ENCODE measurements at regions not wholly inside any gene's neighbourhood (a gene's known extent, or its start where the extent isn't known, plus 50 kb on each side); places are given as distances from the start of the nearest gene placed in this dataset.

GRCh38 chr2:12417786-12418185 lies 298.9 kb upstream of the TRIB2 start:
- Histone ChIP-seq H3K4me3 (ENCODE audit: insufficient read length, low read depth) (no peak overlapping the region), H3K36me3 (ENCODE audit: insufficient read depth, insufficient read length, low read length) (no peaks in the 10 kb centered on the region), H3K9ac (ENCODE audit: insufficient read length, low read depth) (no peak overlapping the region), H3K4me1 (ENCODE audit: insufficient read depth, insufficient read length) (no peaks in the 10 kb centered on the region), H3K27me3 (ENCODE audit: insufficient read depth, insufficient read length) (no peaks in the 10 kb centered on the region), H3K9me3 (ENCODE audit: insufficient read depth, low read length) (no peaks in the 10 kb centered on the region)
- no peak for DNase-seq (ENCODE audit: low read depth, low spot score)
- TF ChIP-seq ZNF274 (IDR thresholded peaks at IDR 0.05; ENCODE audit: low read depth, low read length) = no peak
- no peak for TF ChIP-seq SUZ12 (IDR thresholded peaks at IDR 0.05; ENCODE audit: extremely low read depth, insufficient read depth, insufficient read length)
- no peak for TF ChIP-seq YY1 (IDR thresholded peaks at IDR 0.05; ENCODE audit: insufficient read depth, insufficient read length)

GRCh38 chr2:12419803-12420202 lies 296.9 kb upstream of the TRIB2 start:
- no peaks in the 10 kb centered on the region for H3K27me3 ChIP-seq (ENCODE audit: insufficient read depth, insufficient read length)
- no peaks in the 10 kb centered on the region for H3K36me3 ChIP-seq (ENCODE audit: insufficient read depth, insufficient read length, low read length)
- H3K4me1 ChIP-seq (ENCODE audit: insufficient read depth, insufficient read length) = no peaks in the 10 kb centered on the region
- DNase-seq (ENCODE audit: low read depth, low spot score) = no peak
- TF ChIP-seq ZNF274 (IDR thresholded peaks at IDR 0.05; ENCODE audit: low read depth, low read length) (no peak), SUZ12 (IDR thresholded peaks at IDR 0.05; ENCODE audit: extremely low read depth, insufficient read depth, insufficient read length) (no peak), YY1 (IDR thresholded peaks at IDR 0.05; ENCODE audit: insufficient read depth, insufficient read length) (no peak)
- H3K9ac ChIP-seq (ENCODE audit: insufficient read length, low read depth) = no peak overlapping the region
- no peak overlapping the region for H3K4me3 ChIP-seq (ENCODE audit: insufficient read length, low read depth)
- no peaks in the 10 kb centered on the region for H3K9me3 ChIP-seq (ENCODE audit: insufficient read depth, low read length)

- DNase-seq (ENCODE audit: low read depth, low spot score) = no peak
- no peak overlapping the region for H3K9ac ChIP-seq (ENCODE audit: insufficient read length, low read depth)
Measured at GRCh38 chr2:12421046-12421445, 295.7 kb upstream of the TRIB2 start.

GRCh38 chr2:12424219-12424618 lies 292.5 kb upstream of the TRIB2 start:
- Histone ChIP-seq H3K9ac (ENCODE audit: insufficient read length, low read depth) (no peak overlapping the region), H3K4me1 (ENCODE audit: insufficient read depth, insufficient read length) (no peaks in the 10 kb centered on the region), H3K9me3 (ENCODE audit: insufficient read depth, low read length) (no peaks in the 10 kb centered on the region), H3K27me3 (ENCODE audit: insufficient read depth, insufficient read length) (no peaks in the 10 kb centered on the region), H3K36me3 (ENCODE audit: insufficient read depth, insufficient read length, low read length) (no peaks in the 10 kb centered on the region), H3K4me3 (ENCODE audit: insufficient read length, low read depth) (no peak overlapping the region)
- TF ChIP-seq ZNF274 (IDR thresholded peaks at IDR 0.05; ENCODE audit: low read depth, low read length) (no peak), YY1 (IDR thresholded peaks at IDR 0.05; ENCODE audit: insufficient read depth, insufficient read length) (no peak), SUZ12 (IDR thresholded peaks at IDR 0.05; ENCODE audit: extremely low read depth, insufficient read depth, insufficient read length) (no peak)
- no peak for DNase-seq (ENCODE audit: low read depth, low spot score)

More at GRCh38 chr2:12421046-12421445, 295.7 kb upstream of the TRIB2 start:
- TF ChIP-seq ZNF274 (IDR thresholded peaks at IDR 0.05; ENCODE audit: low read depth, low read length) = no peak
- TF ChIP-seq YY1 (IDR thresholded peaks at IDR 0.05; ENCODE audit: insufficient read depth, insufficient read length) = no peak
- TF ChIP-seq SUZ12 (IDR thresholded peaks at IDR 0.05; ENCODE audit: extremely low read depth, insufficient read depth, insufficient read length) = no peak
- Histone ChIP-seq H3K27me3 (ENCODE audit: insufficient read depth, insufficient read length) (no peaks in the 10 kb centered on the region), H3K36me3 (ENCODE audit: insufficient read depth, insufficient read length, low read length) (no peaks in the 10 kb centered on the region), H3K4me3 (ENCODE audit: insufficient read length, low read depth) (no peak overlapping the region), H3K9me3 (ENCODE audit: insufficient read depth, low read length) (no peaks in the 10 kb centered on the region), H3K4me1 (ENCODE audit: insufficient read depth, insufficient read length) (no peaks in the 10 kb centered on the region)

GRCh38 chr2:12424809-12425208 lies 291.9 kb upstream of the TRIB2 start:
- no peak overlapping the region for H3K9ac ChIP-seq (ENCODE audit: insufficient read length, low read depth)
- no peaks in the 10 kb centered on the region for H3K4me1 ChIP-seq (ENCODE audit: insufficient read depth, insufficient read length)

GRCh38 chr2:12428324-12428723 lies 288.4 kb upstream of the TRIB2 start:
- peak; percentile 71 for DNase-seq (ENCODE audit: low read depth, low spot score)
- TF ChIP-seq YY1 (IDR thresholded peaks at IDR 0.05; ENCODE audit: insufficient read depth, insufficient read length) (no peak), SUZ12 (IDR thresholded peaks at IDR 0.05; ENCODE audit: extremely low read depth, insufficient read depth, insufficient read length) (no peak), ZNF274 (IDR thresholded peaks at IDR 0.05; ENCODE audit: low read depth, low read length) (no peak)
- Histone ChIP-seq H3K4me3 (ENCODE audit: insufficient read length, low read depth) (no peak overlapping the region), H3K27me3 (ENCODE audit: insufficient read depth, insufficient read length) (no peaks in the 10 kb centered on the region), H3K9me3 (ENCODE audit: insufficient read depth, low read length) (no peaks in the 10 kb centered on the region), H3K36me3 (ENCODE audit: insufficient read depth, insufficient read length, low read length) (no peaks in the 10 kb centered on the region), H3K4me1 (ENCODE audit: insufficient read depth, insufficient read length) (no peaks in the 10 kb centered on the region), H3K9ac (ENCODE audit: insufficient read length, low read depth) (no peak overlapping the region)

More at GRCh38 chr2:12424809-12425208, 291.9 kb upstream of the TRIB2 start:
- Histone ChIP-seq H3K36me3 (ENCODE audit: insufficient read depth, insufficient read length, low read length) (no peaks in the 10 kb centered on the region), H3K9me3 (ENCODE audit: insufficient read depth, low read length) (no peaks in the 10 kb centered on the region), H3K4me3 (ENCODE audit: insufficient read length, low read depth) (no peak overlapping the region), H3K27me3 (ENCODE audit: insufficient read depth, insufficient read length) (no peaks in the 10 kb centered on the region)
- TF ChIP-seq ZNF274 (IDR thresholded peaks at IDR 0.05; ENCODE audit: low read depth, low read length) (no peak), YY1 (IDR thresholded peaks at IDR 0.05; ENCODE audit: insufficient read depth, insufficient read length) (no peak), SUZ12 (IDR thresholded peaks at IDR 0.05; ENCODE audit: extremely low read depth, insufficient read depth, insufficient read length) (no peak)
- DNase-seq (ENCODE audit: low read depth, low spot score) = no peak

GRCh38 chr2:12428786-12429185 lies 287.9 kb upstream of the TRIB2 start:
- Histone ChIP-seq H3K27me3 (ENCODE audit: insufficient read depth, insufficient read length) (no peaks in the 10 kb centered on the region), H3K4me3 (ENCODE audit: insufficient read length, low read depth) (no peak overlapping the region), H3K4me1 (ENCODE audit: insufficient read depth, insufficient read length) (no peaks in the 10 kb centered on the region), H3K9ac (ENCODE audit: insufficient read length, low read depth) (no peak overlapping the region), H3K36me3 (ENCODE audit: insufficient read depth, insufficient read length, low read length) (no peaks in the 10 kb centered on the region), H3K9me3 (ENCODE audit: insufficient read depth, low read length) (no peaks in the 10 kb centered on the region)
- peak; percentile 16 for DNase-seq (ENCODE audit: low read depth, low spot score)
- TF ChIP-seq YY1 (IDR thresholded peaks at IDR 0.05; ENCODE audit: insufficient read depth, insufficient read length) (no peak), ZNF274 (IDR thresholded peaks at IDR 0.05; ENCODE audit: low read depth, low read length) (no peak), SUZ12 (IDR thresholded peaks at IDR 0.05; ENCODE audit: extremely low read depth, insufficient read depth, insufficient read length) (no peak)
